HG02763 (cell line): ENCODE measurements at regions not wholly inside any gene's neighbourhood (a gene's known extent, or its start where the extent isn't known, plus 50 kb on each side); places are given as distances from the start of the nearest gene placed in this dataset.

ENCODE experiments used
- ATAC-seq: cut with Tn5 transposase; IDR thresholded peaks from one replicate; pipeline ENCODE4 v1.9.1; 2021; ENCODE audit warnings: mild to moderate bottlenecking, moderate library complexity; ENCODE audit not compliant: unreplicated experiment

GRCh38 chr2:18325118-18325517, 235.3 kb downstream of the RDH14 start:
- ATAC-seq, result no peak

- ATAC-seq, result no peak
Measured at GRCh38 chr2:18319987-18320386, 240.5 kb downstream of the RDH14 start.

GRCh38 chr2:18317017-18317416, 243.4 kb downstream of the RDH14 start:
- ATAC-seq, result no peak

DNA sequence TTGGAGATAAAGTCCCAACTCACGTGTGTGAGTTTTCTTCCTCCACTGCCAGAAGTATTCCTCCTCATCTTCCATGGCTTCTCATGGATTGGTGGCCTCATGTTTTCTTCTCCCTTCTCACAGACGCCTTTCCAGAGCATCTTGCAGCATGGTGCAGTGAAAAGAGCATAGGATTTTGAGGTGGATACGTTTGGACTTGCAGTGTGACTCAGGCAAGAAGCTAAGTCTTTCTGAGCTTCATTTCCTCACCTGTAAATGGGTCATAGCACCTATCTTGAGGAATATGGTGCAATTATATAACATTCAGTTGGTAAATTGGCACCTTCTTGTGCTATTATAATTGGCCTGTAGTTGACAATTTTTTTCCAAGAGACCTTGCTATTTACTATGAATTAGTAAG, 247.6 kb downstream of the RDH14 start:
- ATAC-seq, result no peak

DNA sequence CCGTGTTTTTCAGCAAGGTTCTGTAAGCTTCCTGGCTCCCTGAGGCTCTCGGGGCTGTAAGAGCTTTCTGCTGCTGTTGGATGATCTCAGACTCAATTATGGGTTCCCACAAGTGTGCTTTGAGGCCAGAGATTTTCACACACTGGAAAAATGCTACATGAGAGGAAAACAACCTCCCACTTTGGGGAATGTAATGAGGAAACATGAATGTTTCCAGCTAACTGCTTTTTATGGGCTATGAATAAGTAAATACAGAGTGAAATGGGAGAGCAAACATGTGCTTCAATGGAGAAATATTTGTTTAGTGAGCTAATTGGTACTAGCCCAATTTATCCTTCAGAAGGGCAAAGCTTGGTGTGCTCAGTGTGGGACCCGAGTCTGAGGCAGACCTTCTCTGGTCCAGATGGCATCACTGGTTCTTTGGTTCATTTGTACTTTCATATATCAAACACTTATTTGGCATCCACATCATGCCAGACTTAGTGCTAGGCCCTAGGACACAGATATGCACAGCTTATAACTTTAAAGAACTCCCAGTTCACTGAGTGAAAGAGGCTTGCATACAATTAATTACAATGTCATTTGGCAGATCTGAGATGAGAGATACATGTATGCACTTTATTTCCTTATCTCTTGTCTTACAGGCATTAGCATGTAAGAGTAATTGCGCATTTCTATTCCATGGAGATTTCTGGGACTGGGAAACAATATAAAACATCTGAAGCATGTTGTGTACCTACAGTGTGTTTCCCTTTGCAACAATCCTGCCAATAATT, 248.8 kb downstream of the RDH14 start:
- no peak for ATAC-seq

GRCh38 chr2:18309627-18310026, 250.8 kb downstream of the RDH14 start:
- ATAC-seq, result no peak

DNA sequence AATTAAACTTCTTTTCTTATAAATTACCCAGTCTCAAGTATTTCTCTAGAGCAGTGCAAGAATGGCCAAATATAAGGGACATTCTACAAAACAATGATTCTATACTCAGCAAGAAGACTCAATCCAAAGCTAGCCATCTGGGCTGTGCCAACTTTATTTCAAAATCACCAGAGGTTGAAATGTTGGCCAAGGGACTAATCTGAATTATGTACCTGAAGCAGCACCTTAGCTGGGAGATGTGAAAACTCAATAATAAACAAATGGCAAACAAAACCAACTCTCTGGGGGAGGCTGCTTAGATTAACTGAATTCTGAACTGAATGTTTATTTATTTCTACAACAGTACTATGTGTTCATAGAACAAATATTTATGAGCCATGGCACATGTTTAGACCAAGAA, 251.3 kb downstream of the RDH14 start:
- no peak for ATAC-seq

DNA sequence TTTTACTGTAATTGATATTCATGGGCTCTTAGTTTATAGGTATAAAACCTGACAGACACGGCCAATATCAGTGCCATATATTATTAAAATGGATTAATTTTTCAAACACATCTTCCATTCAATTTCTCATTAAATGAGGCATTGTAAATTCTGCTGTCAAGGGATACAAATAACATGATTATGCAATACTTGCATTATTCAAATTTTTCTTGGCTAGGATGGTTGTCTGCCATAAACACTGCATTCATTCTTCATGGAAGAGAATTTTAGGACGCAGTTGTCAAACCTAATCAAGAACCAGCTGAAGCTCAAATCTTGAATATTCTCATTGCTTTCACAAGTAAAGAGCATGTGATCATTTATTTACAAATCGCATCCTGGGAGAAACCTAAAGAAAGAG, 255.6 kb downstream of the RDH14 start:
- ATAC-seq, result no peak

- no peak for ATAC-seq
Measured at GRCh38 chr2:18301421-18302139, 258.9 kb downstream of the RDH14 start.

DNA sequence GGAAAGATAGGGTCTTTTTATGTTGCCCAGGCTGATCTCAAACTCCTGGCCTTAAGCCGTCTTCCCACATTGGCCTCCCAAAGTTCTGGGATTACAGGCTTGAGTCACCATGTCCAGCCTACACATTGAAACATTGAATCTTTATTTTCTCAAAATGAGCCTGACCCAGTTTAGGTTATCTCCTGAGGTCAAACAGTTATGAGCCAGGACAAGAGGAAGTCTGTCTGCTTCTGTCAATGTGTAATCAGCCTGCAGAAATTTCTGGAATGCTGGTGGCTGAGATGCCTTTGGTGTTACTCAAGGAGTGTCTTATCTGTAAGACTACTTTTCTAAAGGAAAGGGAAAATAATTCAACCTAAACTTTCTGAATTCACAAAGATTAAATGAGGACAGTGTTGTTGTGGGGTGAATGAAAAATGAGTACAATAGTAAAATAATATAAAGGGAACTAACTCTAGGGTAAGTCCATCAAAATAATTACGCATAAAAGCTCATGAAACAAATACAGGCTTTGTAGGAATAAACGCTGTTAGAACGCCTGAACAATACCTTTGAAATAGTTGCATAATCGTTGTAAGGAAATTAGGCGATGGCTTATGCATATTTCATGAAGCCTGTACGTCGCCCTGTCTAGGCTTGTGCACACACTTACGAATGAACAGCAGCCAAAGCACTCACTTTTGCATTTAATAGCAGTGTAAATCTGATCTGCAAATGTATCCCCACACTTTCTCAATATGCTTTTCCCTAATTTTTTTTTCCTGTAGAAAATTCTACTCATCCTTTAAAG, 260.8 kb downstream of the RDH14 start:
- ATAC-seq, result no peak

DNA sequence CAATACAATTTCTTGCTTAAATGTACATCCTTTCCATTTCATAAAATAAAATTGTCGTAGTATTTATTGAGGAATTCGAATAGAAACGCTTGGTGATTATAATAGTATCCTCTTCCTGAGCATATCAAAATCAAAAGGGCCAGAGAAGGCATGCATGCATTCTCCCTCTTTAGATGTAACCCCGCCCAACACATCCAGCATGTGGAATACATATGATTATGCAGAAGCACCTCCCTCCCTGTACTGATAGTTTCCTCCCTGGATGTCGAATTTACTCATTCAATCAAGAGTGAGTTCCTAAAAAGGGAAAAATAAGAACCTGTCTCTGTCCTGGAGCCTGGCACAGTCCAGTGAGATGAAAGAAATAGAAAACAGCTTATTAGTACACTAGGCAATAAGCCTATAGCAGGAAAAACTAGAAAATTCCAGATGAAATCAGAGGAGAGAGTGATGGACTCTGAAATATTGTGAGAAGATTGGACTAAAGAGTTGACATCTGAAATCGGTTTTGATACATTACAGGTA, 262.9 kb downstream of the RDH14 start:
- no peak for ATAC-seq

DNA sequence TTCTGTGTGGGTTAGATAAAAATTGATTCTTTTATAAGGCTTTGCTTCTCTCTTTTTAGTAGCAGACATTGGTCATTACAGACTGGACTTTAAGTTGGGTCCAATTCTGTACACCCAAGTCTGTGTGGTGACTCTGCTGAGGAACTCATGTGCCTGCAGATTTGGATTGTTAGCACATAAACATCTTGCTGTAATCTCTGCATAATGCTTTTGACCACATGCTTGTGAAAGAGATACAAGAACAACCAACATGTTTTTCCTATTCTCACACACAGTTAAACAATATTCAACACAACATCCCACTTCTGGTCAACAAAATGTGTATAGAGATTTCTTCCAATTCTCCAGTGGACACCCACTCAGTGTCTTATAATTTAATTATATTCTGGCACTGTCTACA, 270.1 kb downstream of the RDH14 start:
- ATAC-seq, result no peak

DNA sequence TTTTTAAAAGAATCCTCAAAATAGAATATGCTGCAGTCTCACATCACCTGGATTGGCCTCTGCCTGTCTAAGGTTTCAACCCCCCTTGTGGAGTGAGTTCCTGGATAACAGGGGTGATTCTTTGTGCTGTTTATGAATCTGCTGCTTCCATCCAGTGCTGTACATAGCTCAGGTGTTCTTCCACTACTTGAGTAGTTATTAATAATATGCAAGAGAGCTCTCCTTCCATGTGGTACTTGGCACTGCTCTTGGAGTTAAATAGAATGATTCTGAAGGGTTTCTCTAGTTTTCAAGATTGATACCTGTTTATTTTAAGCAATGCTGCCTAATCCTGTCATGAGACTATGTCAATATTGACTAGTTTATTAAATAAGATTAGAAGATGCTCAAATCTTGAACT, 273.6 kb downstream of the RDH14 start:
- no peak for ATAC-seq

- no peak for ATAC-seq
Measured at GRCh38 chr2:18284331-18284730, 276.1 kb downstream of the RDH14 start.

DNA sequence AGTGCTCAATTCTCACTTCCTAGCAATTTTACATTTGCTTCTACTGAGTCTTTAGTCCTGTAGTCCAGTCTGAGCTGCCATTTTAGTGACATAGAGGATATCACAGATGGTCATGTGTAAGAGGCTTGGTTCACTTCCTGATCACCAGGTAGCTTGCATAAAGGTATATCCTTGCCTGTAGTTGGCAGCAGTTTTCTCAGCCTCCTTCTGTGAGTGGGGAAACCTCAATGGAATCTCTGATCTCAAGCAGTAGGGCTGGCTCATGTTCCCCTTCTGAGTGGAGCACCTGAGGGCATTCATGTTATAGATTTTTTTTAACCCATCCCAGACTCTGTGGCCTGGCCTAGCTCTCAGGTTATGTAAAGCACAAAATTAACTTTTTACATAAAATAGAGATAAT, 278.4 kb downstream of the RDH14 start:
- ATAC-seq, result no peak

DNA sequence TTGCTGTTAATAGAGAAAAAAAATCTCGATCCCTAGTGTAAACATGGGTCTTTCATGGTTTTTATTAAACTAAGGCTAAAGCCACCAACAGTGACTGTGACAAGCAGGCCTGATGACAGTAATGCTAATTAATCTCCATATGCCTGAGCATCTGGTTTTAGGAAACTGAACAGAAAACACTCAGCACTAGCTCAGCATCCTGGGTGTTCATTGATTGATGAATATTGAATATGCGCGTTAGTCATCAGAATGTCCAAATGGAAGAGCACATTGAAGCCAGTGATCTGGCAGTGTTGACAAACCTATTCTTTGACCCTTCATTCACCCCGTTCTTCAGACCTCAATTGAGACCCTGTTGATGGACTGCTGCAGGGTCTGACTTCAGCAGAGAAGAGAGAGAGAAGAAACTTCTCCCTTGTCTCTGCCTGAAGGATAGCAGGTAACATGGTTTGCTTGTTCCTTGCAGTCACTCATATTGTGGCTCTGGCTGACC, 283.8 kb downstream of the RDH14 start:
- no peak for ATAC-seq

- no peak for ATAC-seq
Measured at GRCh38 chr2:18273205-18273604, 287.2 kb downstream of the RDH14 start.

DNA sequence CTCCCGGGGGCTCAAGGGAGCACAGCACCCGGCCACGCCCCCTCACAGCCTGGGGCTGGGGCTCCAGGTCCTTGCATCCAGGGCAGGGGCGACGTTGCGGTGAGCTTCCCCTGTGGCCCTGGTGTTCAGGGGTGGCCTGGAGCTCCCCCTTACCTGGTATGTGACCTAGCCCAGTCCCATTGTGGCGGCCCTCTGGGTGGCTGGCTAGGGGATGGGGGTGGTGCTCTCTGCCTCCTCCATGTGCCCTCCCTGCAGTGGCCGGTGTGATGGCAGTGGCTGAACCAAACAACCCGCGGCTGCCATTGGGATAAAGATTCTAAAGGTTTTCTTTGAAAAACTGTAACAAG, 288.3 kb downstream of the RDH14 start:
- no peak for ATAC-seq

GRCh38 chr2:18271370-18272147, 288.9 kb downstream of the RDH14 start:
- ATAC-seq, result no peak

- no peak for ATAC-seq
Measured at GRCh38 chr2:18268400-18268799, 292.1 kb downstream of the RDH14 start.

DNA sequence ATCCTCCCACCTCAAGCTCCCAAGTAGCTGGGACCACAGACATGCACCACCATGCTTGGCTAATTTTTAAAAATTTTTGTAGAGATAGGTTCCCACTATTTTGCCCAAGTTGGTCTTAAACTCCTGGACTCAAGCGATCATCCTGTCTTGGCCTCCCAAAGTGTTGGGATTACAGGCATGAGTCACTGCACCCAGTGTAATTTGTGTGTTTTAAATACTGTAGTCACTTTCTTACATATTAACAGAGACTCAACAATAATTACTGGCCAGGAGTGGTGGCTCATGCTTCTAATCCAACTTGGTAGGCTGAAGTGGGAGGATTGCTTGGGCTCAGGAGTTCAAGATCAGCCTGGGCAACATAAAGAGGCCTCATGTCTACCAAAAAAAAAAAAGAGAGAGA, 293.0 kb downstream of the RDH14 start:
- ATAC-seq, result no peak
